Thyroid gland (tissue), 4 donors: ENCODE measurements at regions not wholly inside any gene's neighbourhood (a gene's known extent, or its start where the extent isn't known, plus 50 kb on each side); places are given as distances from the start of the nearest gene placed in this dataset.

Experiments
- DNase-seq, 2 donors: peaks; one replicate each; pipeline ENCODE4 v3.0.0-alpha.2; 2019
- H3K27ac ChIP-seq, 3 donors: fragments of 200-600 bp; sonication (generic); 1 replicate in 2 of 3; 2 replicates in 1 of 3; pipeline ENCODE4 v1.5.1; 2016 to 2019; ENCODE audit warnings: mild to moderate bottlenecking in 1 of 3, moderate library complexity in 1 of 3
- H3K27me3 ChIP-seq: fragments of 200-600 bp; sonication (generic); one replicate; pipeline ENCODE4 v1.5.1; 2019
- H3K36me3 ChIP-seq, 2 donors: fragments of 200-600 bp; sonication (generic); one replicate each; pipeline ENCODE4 v1.5.1; 2016 to 2019
- H3K4me1 ChIP-seq, 2 donors: fragments of 200-600 bp; sonication (generic); one replicate each; pipeline ENCODE4 v1.5.1; 2017 to 2019
- H3K4me3 ChIP-seq, 3 donors: fragments of 200-600 bp; sonication (generic); replicated peaks in 1 of 3; 1 replicate in 2 of 3; 2 replicates in 1 of 3; pipeline ENCODE4 v1.5.1; 2016; ENCODE audit warnings: mild to moderate bottlenecking in 1 of 3
- H3K9me3 ChIP-seq: fragments of 200-600 bp; sonication (generic); one replicate; pipeline ENCODE4 v1.5.1; 2017
- CTCF ChIP-seq, 6 experiments: fragments of 200-600 bp in 3 of 6; fragments of 450-650 bp in 3 of 6; sonication (generic) in 3 of 6; IDR thresholded peaks; one replicate each; pipeline ENCODE4 v1.5.1; 2016 to 2019; ENCODE audit warnings: antibody characterized with exemption in 6 of 6, mild to moderate bottlenecking in 2 of 6, inconsistent platforms in 1 of 6, moderate library complexity in 1 of 6
- POLR2A ChIP-seq, 2 donors: fragments of 450-650 bp; IDR thresholded peaks; one replicate each; pipeline ENCODE4 v1.6.1; 2017; ENCODE audit warnings: antibody characterized with exemption in 2 of 2, mild to moderate bottlenecking in 2 of 2, moderate library complexity in 1 of 2
- WGBS, 2 donors: methylation state at CpG; one replicate each; pipeline ENCODE4 v1.1.5; 2017; 5-methylcytosine and 5-hydroxymethylcytosine counted together
- intact Hi-C: fragments of 100-400 bp; cut with DNase I; formaldehyde crosslinking; loops from one replicate; pipeline ENCODE4 v1.15.1; 2023

GRCh38 chr1:185573677-185574076, 160.5 kb upstream of the HMCN1 start:
- no peak for TF ChIP-seq POLR2A (IDR thresholded peaks at IDR 0.05)
- no peak for TF ChIP-seq CTCF (IDR thresholded peaks at IDR 0.05)
- Histone ChIP-seq H3K27ac (peak overlapping the region in 1 of 3 donors; percentile 62), H3K36me3 (no peaks in the 10 kb centered on the region), H3K4me3 (no peak overlapping the region), H3K27me3 (no peaks in the 10 kb centered on the region), H3K4me1 (peaks cover 3 to 9% of the 10 kb centered on the region in 2 donors), H3K9me3 (no peaks in the 10 kb centered on the region)
- DNase-seq, result no peak
- intact Hi-C loops, result no loop called here
- WGBS, 2 donors, result 67 to 78% methylated on average over 2 of the region's 2 CpGs

GRCh38 chr1:185573162-185573561, 161.0 kb upstream of the HMCN1 start:
- no peaks in the 10 kb centered on the region for H3K36me3 ChIP-seq
- H3K4me1 ChIP-seq, result peaks cover 3 to 9% of the 10 kb centered on the region in 2 donors
- DNase-seq, result no peak
- peak overlapping the region in 1 of 3 donors; percentile 62 for H3K27ac ChIP-seq
- H3K4me3 ChIP-seq, result no peak overlapping the region
- H3K27me3 ChIP-seq, result no peaks in the 10 kb centered on the region
- H3K9me3 ChIP-seq, result no peaks in the 10 kb centered on the region
- WGBS, 2 donors, result 33 to 44% methylated on average over 3 of the region's 3 CpGs
- TF ChIP-seq CTCF (IDR thresholded peaks at IDR 0.05), result no peak
- no peak for TF ChIP-seq POLR2A (IDR thresholded peaks at IDR 0.05)
- intact Hi-C loops, result no loop called here

- intact Hi-C loops, result no loop called here
- TF ChIP-seq POLR2A (IDR thresholded peaks at IDR 0.05) (no peak), CTCF (IDR thresholded peaks at IDR 0.05) (no peak)
- Histone ChIP-seq H3K9me3 (no peaks in the 10 kb centered on the region), H3K27ac (peak overlapping the region in 1 of 3 donors; percentile 23), H3K4me1 (peaks cover 3 to 9% of the 10 kb centered on the region in 2 donors), H3K27me3 (no peaks in the 10 kb centered on the region), H3K36me3 (no peaks in the 10 kb centered on the region), H3K4me3 (no peak overlapping the region)
- DNase-seq, result no peak
- WGBS, 2 donors, result 94% methylated on average over 5 of the region's 5 CpGs
Observed at GRCh38 chr1:185570962-185571361, 163.2 kb upstream of the HMCN1 start.

- DNase-seq, result no peak
- Histone ChIP-seq H3K9me3 (no peaks in the 10 kb centered on the region), H3K27ac (no peak overlapping the region), H3K4me3 (no peak overlapping the region), H3K36me3 (no peaks in the 10 kb centered on the region), H3K27me3 (no peaks in the 10 kb centered on the region), H3K4me1 (peaks cover 0 to 3% of the 10 kb centered on the region in 2 donors)
- no peak for TF ChIP-seq CTCF (IDR thresholded peaks at IDR 0.05)
- no peak for TF ChIP-seq POLR2A (IDR thresholded peaks at IDR 0.05)
- WGBS, 2 donors, result 90 to 92% methylated on average over 3 of the region's 3 CpGs
- intact Hi-C loops, result no loop called here
Observed at GRCh38 chr1:185568155-185569123, 165.8 kb upstream of the HMCN1 start.

- no peaks in the 10 kb centered on the region for H3K4me1 ChIP-seq
- H3K4me3 ChIP-seq, result no peak overlapping the region
- H3K27me3 ChIP-seq, result no peaks in the 10 kb centered on the region
- no peak overlapping the region for H3K27ac ChIP-seq
- TF ChIP-seq CTCF (IDR thresholded peaks at IDR 0.05), result no peak
- no peak for TF ChIP-seq POLR2A (IDR thresholded peaks at IDR 0.05)
- no peaks in the 10 kb centered on the region for H3K36me3 ChIP-seq
- intact Hi-C loops, result no loop called here
- WGBS, 2 donors, result 59 to 60% methylated on average over 2 of the region's 2 CpGs
- no peak for DNase-seq
- H3K9me3 ChIP-seq, result no peaks in the 10 kb centered on the region
Observed at GRCh38 chr1:185567440-185567839, 166.8 kb upstream of the HMCN1 start.
